ENCODE measurements at regions not wholly inside any gene's neighbourhood (a gene's known extent, or its start where the extent isn't known, plus 50 kb on each side); places are given as distances from the start of the nearest gene placed in this dataset.

GRCh38 chr10:90306187-90306586 lies 551.7 kb downstream of the HTR7 start (continued):
- no peak for TF ChIP-seq FOXP1 (CRISPR knock-in tag; IDR thresholded peaks at IDR 0.05; ENCODE audit: borderline replicate concordance)

- H3K9me3 Mint-ChIP-seq, result peaks cover 12% of the 10 kb centered on the region
- H3K4me1 Mint-ChIP-seq, result peaks cover 24% of the 10 kb centered on the region
- peaks cover 11% of the 10 kb centered on the region for H3K36me3 Mint-ChIP-seq
- H3K27ac Mint-ChIP-seq, result no peak overlapping the region
- no peaks in the 10 kb centered on the region; the same call in 1 of the 2 replicates for H3K27me3 Mint-ChIP-seq (ENCODE audit: low read depth)
- ChIA-PET POLR2A (no interaction called here), CTCF (no interaction called here)
- ATAC-seq (no peak), DNase-seq (ENCODE audit: low spot score) (no peak)
- TF ChIP-seq RORB (CRISPR knock-in tag; IDR thresholded peaks at IDR 0.05) (no peak), ZNF317 (CRISPR knock-in tag; IDR thresholded peaks at IDR 0.05; ENCODE audit: borderline replicate concordance, low read depth) (no peak), NFE2L1 (CRISPR knock-in tag; IDR thresholded peaks at IDR 0.05) (no peak), GRHL2 (CRISPR knock-in tag; IDR thresholded peaks at IDR 0.05; ENCODE audit: insufficient replicate concordance, severe bottlenecking) (no peak), E2F1 (CRISPR knock-in tag; IDR thresholded peaks at IDR 0.05) (no peak), ATF1 (CRISPR knock-in tag; IDR thresholded peaks at IDR 0.05) (no peak), ZNF425 (CRISPR knock-in tag; conservative IDR thresholded peaks at IDR 0.05) (no peak), NR2C2 (CRISPR knock-in tag; IDR thresholded peaks at IDR 0.05) (no peak), STAT6 (CRISPR knock-in tag; conservative IDR thresholded peaks at IDR 0.05; ENCODE audit: low read depth) (no peak), ZNF219 (CRISPR knock-in tag; IDR thresholded peaks at IDR 0.05; ENCODE audit: borderline replicate concordance) (no peak), MXD4 (CRISPR knock-in tag; IDR thresholded peaks at IDR 0.05; ENCODE audit: borderline replicate concordance) (no peak), USF2 (CRISPR knock-in tag; IDR thresholded peaks at IDR 0.05) (no peak), ZNF423 (CRISPR knock-in tag; IDR thresholded peaks at IDR 0.05) (no peak), ZNF138 (CRISPR knock-in tag; conservative IDR thresholded peaks at IDR 0.05) (no peak), JUN (CRISPR knock-in tag; IDR thresholded peaks at IDR 0.05) (no peak)
- TF ChIP-seq, protein P1, sequence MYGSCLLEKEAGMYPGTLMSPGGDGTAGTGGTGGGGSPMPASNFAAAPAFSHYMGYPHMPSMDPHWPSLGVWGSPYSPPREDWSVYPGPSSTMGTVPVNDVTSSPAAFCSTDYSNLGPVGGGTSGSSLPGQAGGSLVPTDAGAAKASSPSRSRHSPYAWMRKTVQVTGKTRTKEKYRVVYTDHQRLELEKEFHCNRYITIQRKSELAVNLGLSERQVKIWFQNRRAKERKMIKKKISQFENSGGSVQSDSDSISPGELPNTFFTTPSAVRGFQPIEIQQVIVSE (CRISPR knock-in tag; IDR thresholded peaks at IDR 0.05; ENCODE audit: borderline replicate concordance), result no peak
- TF ChIP-seq, protein P2, sequence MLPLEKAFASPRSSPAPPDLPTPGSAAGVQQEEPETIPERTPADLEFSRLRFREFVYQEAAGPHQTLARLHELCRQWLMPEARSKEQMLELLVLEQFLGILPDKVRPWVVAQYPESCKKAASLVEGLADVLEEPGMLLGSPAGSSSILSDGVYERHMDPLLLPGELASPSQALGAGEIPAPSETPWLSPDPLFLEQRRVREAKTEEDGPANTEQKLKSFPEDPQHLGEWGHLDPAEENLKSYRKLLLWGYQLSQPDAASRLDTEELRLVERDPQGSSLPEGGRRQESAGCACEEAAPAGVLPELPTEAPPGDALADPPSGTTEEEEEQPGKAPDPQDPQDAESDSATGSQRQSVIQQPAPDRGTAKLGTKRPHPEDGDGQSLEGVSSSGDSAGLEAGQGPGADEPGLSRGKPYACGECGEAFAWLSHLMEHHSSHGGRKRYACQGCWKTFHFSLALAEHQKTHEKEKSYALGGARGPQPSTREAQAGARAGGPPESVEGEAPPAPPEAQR (CRISPR knock-in tag; IDR thresholded peaks at IDR 0.05), result no peak
- no peak overlapping the region for H3K4me3 Mint-ChIP-seq
Observed at GRCh38 chr10:90308223-90308622, 549.6 kb downstream of the HTR7 start.

All from WTC11 (cell line).